GM20431 (cell line): ENCODE measurements at regions not wholly inside any gene's neighbourhood (a gene's known extent, or its start where the extent isn't known, plus 50 kb on each side); places are given as distances from the start of the nearest gene placed in this dataset.
"Not testable (repeated sequence)": the region's sequence is repeated elsewhere in the genome, so short reads cannot be mapped to it uniquely, and the experiment has no call there.

Experiments used
- in situ Hi-C: fragments of 300-500 bp; cut with MseI, MboI; formaldehyde crosslinking; loops from one replicate; pipeline ENCODE4 v1.15.0; 2020; ENCODE audit warnings: low sequenced_read_pairs; ENCODE audit not compliant: unreplicated experiment

GRCh38 chr5:174828804-174829510 is 104.6 kb downstream of the MSX2 start:
- in situ Hi-C loops, result no loop called here

DNA sequence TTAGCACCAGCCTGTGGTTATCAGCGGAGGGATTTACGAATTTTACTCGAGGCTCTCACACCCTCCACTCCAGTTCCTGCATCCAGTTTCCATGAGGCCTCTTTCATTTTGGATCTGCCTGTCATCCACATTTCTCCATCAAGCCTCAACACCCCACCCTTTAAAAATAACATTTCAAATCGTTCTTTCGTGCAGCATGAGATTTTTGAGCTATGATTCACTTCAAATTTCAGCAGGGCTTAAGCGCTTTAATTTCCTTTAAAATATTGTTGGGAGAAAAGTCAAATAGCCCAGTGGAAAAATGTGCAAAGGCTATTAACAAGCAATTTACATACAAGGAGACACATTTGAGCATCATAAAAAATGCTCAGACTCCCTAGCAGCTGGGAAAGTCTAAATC is 103.2 kb downstream of the MSX2 start:
- in situ Hi-C loops, result no loop called here

DNA sequence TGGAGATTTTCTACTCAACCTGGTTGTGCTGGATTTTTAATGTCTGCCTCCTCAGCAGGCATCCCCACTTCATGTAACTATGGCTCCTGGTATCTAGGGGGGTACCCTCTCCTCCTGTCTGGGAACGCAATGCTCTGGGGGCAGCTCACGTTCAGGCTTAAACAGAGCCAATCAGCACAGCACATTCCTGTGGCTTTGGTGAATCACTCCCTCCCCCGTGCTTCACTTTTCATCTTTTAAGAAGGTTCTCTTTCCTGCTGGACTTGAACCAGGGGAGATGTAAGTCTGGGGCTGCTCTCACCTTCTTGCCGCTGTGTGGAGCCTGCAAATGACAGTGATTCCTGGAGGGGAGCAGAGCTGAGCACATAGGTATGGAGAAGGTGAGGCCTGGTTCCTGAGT is 101.2 kb downstream of the MSX2 start:
- in situ Hi-C loops, result no loop called here

- in situ Hi-C loops, result no loop called here
Measured at GRCh38 chr5:174818430-174818829, 94.0 kb downstream of the MSX2 start.

DNA sequence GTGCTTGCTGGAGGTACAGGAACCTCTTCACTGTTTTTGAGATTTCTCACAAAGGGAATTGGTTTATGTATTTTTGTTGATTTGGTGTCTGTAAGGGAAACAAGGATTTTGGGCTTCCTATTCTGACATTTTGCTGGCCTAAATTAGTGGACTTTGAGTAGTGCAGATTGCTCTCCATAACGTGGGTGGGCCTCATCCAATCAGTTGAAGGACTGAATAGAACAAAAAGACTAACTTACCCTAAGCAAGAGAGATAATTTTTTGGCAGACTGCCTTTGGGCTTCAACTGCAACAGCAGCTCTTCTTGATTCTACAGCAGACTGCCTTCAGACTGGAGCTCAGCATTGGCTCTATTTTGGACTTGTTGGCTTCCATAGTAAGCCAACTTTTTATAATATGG is 93.2 kb downstream of the MSX2 start:
- in situ Hi-C loops, result no loop called here

- in situ Hi-C loops, result no loop called here
Measured at GRCh38 chr5:174816858-174817257, 92.5 kb downstream of the MSX2 start.

GRCh38 chr5:174811438-174811837 is 87.1 kb downstream of the MSX2 start:
- in situ Hi-C loops, result no loop called here

DNA sequence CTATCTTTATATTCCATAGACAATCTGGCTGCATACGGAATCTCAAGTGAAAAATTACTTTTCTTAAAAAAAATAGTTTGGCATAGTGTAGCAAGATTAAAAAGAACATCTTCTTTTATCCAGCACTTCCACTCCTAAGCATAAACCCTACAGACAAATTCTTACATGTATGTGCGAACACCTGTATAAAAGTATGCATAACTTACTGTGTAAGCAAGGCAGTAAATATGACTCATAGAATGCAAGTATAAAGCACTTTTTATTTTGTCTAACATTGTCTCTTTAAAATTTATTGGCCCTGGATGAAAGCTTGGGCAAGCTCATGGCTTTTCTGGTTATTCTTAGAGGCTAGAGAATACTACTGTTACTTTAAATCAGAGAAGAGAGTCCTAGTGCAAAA is 86.4 kb downstream of the MSX2 start:
- in situ Hi-C loops, result no loop called here

DNA sequence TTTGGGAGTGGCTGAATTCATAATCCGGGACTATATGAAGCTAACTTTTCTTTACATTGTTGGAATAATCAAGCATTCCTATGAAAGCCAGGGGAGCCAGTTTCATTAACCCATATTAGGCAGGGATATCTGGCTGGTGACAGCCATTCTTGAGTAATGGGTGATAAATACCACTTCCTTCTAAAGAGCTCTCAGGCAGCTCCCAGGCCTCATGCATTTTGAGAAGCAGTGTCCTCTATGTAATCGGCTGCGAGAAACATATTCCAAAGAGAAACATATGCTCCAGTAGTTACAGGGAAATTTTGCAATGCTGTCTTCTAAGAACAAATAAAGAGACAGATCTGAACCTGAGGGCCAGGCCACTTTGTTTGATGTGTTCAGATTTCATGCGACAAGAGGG is 83.1 kb downstream of the MSX2 start:
- in situ Hi-C loops, result no loop called here

GRCh38 chr5:174806729-174807128 is 82.3 kb downstream of the MSX2 start:
- in situ Hi-C loops, result no loop called here

DNA sequence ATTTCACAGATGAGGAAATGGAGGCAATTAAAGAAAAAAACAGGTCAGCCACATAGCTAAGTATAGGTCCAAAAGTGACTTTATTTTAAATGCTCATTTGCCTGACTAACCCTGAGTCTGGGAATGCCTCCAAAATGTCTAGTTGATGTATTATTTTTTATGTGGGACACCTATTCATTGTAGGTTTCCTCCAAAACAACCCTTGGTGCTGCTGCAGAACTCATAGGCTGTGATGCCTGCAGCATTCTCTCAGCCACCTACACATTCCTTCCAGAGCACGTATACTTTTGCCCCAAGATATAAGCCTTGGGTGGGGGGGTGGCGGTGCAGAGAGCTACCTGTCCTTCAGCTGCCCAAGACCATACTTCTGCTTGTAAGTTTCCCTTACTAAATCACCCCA is 77.4 kb downstream of the MSX2 start:
- in situ Hi-C loops, result no loop called here

GRCh38 chr5:174800435-174800834 is 76.1 kb downstream of the MSX2 start:
- in situ Hi-C loops, result no loop called here

DNA sequence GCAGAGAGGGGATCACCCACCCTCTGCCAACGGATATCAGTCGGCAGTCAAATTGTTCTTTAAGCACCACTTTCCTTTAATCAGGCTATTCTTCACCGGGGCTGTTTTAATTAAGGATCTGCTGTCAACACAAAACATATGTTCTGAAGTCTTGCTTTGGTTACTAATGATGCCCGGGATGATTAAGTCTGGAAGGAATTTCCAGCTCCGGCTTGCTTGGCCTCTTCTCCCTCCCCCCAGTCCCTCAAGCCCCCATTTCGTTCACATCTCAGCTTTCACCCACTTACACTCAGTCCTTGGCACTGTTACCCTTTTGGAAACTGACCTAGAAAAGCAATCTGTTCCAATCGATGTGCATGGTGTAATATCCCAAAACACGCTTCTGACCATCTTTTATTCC is 74.7 kb downstream of the MSX2 start:
- in situ Hi-C loops, result no loop called here

DNA sequence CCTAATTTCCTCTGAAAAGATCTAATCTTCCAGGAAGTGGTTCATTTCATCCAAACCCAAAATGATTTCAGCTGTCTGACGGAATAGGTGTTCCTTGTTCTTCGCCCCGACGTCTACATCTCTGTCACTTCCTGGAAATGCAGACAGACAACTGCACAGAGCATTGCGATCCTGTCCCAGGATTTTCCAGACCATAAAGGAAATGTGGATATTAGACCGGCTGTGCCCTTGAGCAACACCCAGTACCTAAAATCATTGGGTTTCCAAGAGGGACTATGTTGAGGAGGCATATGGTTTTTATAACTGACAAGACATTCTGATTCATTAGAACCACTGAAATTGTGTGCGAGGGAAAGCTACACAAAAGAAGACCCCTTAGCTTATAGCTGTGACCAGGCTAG is 74.2 kb downstream of the MSX2 start:
- in situ Hi-C loops, result no loop called here

DNA sequence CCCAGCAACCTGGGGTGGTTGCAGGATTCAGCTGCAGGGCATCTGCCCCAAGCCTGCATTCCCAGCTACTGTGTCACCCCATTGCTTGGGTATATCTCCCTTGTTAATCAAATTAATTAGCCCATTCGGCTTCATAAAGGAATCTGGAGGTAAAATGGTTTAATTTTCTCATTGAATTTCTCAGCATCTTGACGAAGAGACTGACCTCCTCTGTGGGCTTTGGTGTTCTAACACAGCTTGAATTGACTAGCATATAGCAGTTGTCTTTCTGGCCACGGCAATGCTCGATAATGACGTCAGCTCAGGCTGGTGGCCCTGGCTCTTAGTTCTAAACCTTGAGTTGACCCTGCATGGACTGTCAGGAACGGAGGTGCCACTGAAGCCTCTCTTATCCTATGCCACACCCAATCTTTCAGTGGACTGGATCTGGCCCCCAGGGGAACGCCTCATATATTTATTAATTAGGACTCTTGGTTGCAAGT is 72.4 kb downstream of the MSX2 start:
- in situ Hi-C loops, result no loop called here

DNA sequence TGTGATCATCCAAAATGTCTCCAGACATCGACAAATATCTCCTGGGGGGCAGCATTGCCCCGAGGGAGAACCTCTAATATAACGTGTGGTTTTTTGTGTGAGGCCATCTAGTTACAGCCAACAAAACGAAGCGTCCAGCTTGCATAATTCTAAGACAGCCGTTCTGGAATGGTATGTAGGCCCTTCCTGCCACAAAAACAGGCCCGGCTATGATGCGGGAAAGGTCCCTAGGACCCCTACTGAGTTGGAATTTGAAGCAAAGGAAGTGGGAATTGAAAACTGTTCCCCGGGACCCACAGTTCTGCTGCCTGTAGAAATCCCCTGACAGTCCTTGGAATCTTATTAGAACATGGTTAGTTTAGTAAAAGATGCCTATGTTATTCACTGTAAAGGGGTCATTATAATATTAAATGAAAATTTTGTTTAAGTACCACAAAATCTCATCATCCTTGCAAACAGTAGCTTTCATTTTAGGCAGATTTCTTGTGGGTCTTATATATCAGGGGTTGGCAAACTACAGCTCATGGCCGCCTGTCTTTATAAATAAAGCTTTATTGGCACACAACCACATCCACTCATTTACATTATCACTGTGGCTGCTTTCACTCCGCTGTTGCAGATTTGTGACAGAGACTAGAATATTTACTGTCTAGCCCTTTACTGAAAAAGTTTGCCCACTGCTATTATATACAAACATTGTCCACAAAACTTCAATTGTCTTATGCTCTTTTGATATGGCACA is 70.7 kb downstream of the MSX2 start:
- in situ Hi-C loops, result no loop called here

GRCh38 chr5:174793684-174794328 is 69.4 kb downstream of the MSX2 start:
- in situ Hi-C loops, result no loop called here

DNA sequence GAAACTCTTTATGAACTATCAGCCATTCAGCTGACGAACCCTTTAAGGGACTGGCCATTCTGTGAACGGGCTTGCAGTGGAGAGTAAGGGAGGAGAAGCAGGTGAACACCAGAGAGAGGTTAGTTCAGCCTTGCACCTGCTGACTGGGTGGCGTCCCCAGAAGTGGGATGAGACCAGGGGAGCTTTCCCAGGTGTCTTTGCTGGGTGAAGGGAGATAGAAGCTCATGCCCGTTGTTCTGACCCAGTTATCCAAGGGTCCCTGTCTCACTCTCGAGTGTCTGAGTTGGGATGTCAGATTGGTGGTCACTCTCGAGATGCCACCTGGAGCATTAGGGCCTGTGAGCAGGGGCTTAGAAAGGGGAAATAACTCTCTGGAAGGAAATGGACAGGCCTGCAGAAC is 68.7 kb downstream of the MSX2 start:
- in situ Hi-C loops, result no loop called here

GRCh38 chr5:174792265-174792664 is 67.9 kb downstream of the MSX2 start:
- in situ Hi-C loops, result not testable (repeated sequence)

DNA sequence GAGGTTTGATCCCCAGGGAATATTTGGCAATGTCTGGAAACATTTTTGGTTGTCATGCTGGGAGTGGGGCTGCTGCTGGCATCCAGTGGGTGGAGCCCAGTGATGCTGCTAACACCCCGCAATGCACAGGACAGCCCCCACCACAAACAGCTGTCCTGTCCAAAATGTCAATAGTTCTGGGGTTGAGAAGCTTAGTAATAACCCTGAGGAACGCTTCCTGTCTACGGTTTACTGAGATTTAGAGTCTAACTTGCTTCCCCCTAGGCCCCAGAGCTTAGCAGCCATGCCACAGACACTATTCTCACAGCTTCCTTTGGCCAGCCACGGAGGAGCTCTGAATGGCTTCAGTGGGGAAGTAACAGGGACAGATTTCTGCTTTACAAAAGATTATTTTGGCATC is 66.5 kb downstream of the MSX2 start:
- in situ Hi-C loops, result no loop called here

DNA sequence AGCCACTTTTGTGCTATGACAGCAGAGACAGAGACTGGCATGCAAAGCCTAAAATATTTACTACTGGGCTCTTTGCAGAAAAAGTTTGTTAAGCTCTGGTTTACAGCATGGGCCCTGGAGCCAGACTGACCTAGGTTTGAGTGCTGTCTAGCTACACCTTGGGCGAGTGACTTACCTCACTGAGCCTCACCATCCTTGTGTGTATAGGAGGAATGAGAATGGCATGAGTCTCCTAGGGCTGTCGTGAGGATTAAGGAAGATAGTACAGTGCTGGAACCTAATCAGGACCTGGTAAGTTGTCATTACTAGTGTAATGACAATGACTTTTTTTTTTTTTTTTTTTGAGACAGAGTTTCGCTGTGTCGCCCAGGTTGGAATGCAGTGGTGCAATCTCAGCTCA is 65.2 kb downstream of the MSX2 start:
- in situ Hi-C loops, result loop anchor here (10.0 kb wide), 1 partner anchor 375 kb away; no protein-coding TSS in a partner anchor
